GM19099 (cell line): ENCODE measurements at regions not wholly inside any gene's neighbourhood (a gene's known extent, or its start where the extent isn't known, plus 50 kb on each side); places are given as distances from the start of the nearest gene placed in this dataset.

Experiments
- POLR2A ChIP-seq: IDR thresholded peaks from 3 replicates; pipeline ENCODE4 v1.6.1; 2011; ENCODE audit warnings: low read depth; ENCODE audit not compliant: insufficient read length; ENCODE audit errors: extremely low read depth

DNA sequence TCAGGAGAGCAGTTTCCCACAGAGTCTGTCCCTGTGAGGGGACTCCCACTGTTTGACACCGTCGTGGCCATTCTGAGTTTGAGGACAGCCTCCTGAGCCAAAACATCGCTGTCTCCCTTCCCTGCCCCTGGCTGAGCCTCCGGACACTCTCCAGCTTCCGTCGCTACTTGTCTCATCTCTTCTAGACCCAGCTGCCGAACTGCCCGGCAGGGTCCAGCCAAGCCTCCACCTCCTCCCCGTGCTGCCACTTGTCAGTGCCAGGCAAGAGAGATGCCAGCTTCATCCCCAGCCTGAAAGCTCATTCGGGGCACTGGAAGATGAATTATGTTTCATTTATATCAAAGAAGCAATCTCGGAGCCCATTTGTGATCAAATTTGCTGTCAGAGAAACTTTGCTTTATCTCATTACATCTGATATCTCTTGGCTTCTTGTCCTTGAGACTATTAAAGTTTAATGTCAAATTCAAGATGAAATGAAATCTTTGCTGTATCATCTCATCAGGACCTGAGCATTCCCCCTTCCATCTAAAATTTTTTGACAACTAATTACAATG lies 283.9 kb downstream of the BUD13 start:
- TF ChIP-seq POLR2A, result no peak

DNA sequence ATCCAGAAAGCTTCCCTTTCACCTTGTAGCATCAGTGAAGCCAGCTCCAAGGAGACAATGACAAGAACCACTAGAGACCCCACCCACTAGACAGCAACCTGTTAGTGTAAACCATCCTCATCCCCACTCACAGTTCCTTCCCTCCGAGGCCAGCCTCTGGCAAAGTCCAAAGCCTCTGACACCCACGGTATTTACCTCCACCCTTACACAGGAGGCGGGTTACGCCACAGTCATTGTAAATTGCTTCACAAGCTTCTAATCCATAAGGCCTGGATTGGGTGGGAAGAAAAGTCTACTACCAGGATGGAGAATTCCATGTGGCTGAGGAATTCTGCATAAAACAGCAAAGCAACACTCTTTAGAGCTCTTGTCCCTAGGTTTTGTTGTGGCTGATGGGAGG lies 287.4 kb downstream of the BUD13 start:
- TF ChIP-seq POLR2A, result no peak

DNA sequence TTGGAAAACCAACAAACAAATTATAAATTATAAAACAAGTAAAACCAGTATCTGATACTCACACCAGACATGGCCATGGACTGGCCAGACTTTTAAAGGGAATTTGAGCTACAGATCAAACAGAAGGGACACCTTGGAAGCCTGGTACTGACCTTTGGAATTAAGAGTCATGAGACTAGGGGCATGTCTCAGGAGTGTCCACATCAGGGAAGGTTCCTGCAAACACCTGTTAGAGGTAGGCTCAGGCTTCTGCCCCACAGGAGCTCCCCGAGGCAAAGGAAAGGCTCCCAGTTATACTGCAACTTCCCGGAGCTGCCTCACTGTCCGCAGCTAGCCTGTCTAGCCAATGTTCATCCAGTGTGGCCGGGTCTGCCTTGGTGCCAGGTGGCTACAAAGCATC lies 290.1 kb downstream of the BUD13 start:
- TF ChIP-seq POLR2A, result no peak

DNA sequence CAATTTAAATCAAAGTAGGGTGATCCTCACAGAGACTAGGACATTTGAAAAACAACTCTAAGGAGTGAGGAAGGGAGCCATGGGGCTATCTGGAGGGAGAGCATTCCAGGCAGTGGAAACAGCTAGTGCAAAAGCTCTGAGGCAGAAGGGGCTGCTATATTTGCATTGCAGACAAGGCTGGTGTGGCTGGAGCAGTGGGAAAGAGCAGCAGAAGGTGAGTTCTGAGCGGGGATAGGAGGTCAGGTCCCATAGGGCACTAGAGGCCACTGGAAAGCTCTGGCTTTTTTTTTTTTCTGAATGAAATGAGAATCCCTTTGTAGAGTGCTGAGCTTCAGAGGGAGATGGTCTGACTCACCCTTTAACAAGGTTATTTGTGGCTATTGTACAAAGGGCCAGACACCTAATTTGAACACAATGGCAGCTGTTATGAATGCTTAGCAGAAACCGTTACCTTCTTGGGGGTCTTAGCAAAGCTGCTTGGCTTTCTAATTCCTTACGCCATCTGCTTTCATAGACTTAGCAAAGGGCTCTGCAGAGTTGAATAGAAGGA lies 291.6 kb downstream of the BUD13 start:
- TF ChIP-seq POLR2A, result no peak

DNA sequence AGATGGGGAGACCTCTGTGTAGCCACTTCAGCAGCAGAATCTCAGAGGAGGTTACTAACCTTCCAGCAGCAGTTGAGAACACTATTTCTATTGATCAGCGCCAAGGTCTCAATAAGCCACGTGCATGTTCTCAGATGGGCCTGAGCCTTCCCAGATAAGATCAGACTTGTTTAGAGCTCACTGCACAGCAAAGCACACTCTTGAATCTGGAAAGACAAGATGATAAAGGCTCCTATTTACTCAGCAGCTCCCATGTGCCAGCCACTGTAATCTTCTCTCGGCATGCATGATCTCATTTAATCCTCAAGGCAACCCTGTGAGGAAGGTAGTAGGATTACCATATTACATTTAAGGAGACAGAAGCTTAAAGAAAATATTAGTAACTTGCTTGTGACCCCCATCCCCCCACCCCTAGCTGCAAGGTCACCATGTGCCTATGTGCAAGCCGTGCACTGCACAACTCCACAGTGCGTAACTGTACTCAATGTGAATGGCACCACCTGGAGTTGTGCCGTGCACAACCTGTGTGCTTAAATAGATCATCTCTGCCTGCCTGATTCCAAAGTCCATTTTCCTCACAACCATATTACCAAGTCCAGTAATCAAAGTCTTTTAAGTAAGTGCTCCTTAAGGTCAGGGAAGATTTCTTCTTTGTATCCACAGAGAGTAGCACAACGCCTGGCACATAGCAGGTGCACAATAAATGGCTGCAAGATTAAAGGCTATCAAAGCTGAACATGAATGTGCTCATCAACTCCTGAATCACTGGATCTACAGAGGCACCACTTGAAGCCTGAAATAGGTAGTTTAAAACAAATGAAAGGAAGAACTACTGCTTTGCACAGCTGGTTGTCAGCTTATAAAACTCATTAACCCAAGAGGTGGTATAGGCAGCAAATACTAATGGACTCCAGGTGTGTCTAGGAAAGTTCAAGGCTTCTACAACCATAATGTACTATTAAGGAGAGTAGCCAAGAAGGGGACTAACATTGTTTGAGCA lies 293.8 kb downstream of the BUD13 start:
- TF ChIP-seq POLR2A, result no peak

DNA sequence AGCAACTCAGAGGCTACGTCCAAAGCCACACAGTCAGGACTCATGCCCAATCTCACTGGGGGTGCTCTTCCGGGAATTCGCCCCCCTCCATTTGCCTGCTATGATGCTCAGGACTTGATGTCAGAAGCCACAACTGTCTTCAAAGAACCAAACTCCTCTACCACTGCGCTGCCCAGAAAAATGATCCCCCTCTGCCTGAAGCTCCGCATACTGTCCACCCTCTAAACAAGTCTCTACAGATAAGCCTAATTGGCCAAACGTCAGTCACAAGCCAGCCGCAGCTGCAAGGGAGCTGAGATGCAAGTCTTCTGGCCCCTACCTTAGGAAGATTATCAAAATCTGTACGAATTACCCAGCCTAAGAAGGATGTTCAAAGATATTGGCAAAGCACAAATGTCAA lies 294.6 kb downstream of the BUD13 start:
- no peak for TF ChIP-seq POLR2A

DNA sequence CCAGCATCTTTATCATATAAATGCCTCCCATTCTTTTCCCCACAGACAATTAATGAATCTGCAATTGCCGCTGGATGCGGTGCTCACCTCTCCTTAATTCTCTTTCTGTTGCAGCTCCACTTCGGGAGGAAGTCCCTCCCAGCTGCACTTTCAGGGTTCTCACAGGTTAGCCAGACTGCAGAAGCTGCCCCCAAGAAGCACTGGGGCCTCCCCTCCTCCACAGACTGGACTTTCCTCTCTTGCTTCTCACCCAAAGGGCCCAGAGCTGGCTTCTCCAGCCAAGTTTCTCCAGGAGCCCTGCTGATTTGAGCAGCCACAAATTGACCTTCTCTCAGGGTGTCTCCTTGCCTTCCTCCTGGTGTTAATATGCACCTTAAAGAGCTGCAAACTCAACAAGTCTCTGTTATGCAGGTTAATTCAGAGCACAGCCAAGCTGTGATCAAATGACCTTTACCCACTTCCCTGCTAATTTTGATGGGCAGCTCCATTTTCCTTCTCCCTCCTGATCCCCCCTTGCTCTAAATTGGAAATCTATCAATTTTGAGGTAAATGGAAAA lies 298.9 kb downstream of the BUD13 start:
- no peak for TF ChIP-seq POLR2A

DNA sequence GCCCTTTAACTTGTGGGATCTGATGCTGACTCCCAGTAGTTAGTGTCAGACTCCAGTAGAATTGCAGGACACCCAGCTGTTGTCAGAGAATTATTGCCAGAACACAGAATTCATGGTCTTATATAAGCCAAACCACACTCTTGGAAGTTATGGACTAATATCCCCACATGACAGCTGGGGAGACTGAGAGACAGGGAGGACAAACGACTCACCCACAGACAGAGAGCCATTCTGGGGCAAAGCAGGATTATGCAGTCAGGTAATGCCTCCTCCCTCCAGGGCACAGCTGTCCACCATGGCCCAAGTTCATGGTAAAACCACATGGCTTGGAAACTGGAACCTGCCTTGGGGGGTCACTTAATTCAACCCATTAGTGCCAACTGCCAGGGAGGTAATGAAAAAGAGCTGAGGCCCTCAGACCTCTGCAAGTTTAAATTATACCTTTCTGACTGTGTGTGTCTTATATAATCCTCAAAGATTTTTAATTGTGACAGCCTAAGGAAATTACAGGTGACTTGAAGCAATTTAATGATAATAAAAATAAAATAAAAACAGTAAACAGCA lies 299.5 kb downstream of the BUD13 start:
- TF ChIP-seq POLR2A, result no peak

DNA sequence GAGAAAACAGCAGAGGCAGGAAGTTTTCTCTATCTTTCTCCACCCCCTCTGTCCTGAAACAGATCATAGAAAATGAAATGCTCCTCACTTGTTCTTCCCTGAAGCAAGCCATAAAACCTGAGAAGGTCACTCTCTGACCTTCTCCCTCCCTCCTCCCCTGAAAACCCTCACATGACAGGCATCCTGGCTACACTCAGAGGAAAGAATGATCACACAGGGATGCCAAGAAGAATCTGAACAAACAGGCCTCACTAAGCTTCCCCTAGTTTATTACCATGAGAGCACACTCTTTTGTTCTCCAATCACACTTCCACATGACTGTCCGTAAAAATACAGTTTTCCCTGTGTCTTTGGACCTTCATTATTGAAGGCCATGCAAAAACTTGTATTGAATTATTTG lies 300.1 kb downstream of the BUD13 start:
- no peak for TF ChIP-seq POLR2A

DNA sequence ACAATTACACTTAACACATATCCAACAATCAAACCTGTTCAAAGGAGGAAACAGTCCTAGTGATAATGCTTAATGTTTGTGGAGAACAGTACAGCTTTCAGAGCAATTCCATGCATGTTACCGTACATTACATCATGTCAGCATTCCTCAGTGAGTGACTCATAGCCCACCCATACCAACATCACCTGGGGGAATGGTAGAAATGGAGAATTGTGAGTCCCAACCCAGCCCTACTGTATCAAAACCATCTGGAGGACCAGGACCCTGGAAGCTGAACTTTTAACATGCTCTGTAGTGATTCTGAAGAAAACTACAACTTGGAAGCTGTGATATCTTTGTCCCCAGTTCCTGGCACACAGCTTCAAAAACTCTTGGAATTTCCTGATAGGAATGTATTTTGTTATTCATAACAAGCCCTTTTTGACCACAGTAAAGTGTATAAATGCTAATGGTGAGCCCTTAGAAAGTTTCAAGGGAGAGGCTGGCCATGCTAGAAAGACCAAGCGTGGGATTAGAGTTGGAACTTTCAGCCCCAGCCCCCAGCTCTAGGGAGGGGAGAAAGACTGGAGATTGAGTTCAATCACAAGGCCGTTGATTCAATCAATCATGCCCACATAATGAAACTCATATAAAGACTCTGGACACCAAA lies 301.1 kb downstream of the BUD13 start:
- TF ChIP-seq POLR2A, result no peak

DNA sequence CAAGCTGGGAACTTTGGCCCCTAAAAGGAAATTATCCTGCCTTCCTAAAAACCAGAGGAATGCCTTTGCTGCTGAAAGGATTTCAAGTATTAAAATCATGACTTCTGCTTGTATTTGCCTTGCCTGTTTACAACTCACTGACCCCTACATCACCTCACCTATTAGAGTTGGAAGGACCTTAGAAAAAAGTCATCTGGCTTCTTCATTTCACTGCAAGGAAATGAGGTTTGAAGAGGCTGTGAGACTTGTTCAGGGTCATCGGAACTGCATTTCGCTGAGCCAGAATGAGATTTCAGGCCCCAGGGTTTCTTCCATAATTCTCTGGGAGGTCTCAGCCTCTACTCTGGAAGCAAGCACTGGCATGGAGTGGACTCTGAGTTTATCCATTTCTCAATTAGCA lies 304.1 kb downstream of the BUD13 start:
- TF ChIP-seq POLR2A, result no peak

DNA sequence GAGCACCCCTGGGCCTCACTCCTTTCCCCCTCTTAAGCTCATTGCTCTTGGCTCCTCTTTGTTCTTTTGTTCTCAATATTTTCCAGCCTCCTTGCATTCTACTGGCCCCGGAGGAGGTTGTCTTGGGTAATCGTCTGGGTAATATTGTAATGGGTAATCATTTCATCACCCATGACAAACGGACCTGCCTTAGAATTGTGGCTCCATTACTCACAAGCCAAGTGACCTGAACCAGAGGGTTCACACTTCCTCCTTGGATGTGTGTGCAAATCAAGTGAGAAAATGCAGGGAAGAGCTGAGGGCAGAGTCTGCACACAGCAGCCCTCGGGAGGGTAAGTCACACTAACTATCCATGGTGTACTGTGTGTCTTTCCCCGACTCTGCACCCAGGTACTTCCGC lies 305.0 kb downstream of the BUD13 start:
- TF ChIP-seq POLR2A, result no peak

DNA sequence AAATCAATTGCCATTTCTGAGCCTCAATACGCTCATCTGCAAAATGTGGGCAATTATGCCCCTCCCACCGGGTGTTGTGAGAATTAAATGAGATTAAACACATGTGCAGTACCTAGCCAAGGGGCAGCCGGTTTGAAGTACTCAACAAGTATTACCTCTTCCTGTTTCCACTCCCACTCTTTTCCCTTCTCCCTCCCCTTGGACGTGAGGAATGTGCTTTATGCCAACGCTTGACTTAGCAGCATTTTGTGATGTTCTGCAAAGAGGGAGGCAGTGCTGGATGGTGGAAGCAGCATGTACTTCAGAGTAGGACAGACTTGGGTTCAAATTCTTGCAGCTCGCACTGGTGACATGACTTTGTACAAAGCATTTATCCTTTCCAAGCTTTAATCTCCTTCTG lies 306.0 kb downstream of the BUD13 start:
- TF ChIP-seq POLR2A, result no peak

DNA sequence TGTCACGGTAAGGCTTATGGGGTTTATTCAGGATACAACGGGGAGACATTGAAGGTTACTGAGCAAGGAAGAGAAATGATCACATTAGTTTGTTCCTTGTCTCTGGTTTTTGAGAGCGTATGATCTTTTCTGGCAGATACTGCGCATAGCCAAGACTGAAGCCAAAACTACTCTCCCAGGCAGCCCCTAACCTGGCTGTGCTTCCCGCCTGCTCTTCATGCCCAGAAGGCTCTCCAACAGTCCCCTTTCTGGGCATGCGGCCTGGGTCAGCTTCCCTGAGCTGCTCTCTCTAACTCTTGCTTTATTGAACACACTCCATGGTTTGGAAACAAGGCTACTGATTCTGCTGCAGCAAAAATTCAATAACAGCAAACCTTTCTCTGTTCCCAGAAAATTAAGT lies 306.6 kb downstream of the BUD13 start:
- no peak for TF ChIP-seq POLR2A

DNA sequence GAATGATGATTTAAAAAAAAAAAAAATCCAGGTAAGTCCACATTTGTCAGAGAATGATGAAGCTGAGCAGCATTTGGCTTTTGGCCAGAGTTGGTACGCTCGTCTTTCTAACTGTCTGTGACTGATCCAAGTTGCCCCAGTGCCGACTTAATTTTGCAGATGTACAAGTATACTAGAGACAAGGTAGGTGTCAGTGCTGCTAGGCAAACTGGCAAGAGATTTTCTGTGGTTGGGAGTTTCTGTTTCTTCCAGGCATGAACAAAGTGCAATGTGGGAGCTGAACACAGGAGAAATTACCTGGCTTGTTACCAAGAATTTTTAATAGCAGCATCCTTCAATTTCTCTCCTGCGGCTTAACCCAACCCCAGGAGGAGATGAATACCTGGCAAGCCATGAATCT lies 307.7 kb downstream of the BUD13 start:
- TF ChIP-seq POLR2A, result no peak

DNA sequence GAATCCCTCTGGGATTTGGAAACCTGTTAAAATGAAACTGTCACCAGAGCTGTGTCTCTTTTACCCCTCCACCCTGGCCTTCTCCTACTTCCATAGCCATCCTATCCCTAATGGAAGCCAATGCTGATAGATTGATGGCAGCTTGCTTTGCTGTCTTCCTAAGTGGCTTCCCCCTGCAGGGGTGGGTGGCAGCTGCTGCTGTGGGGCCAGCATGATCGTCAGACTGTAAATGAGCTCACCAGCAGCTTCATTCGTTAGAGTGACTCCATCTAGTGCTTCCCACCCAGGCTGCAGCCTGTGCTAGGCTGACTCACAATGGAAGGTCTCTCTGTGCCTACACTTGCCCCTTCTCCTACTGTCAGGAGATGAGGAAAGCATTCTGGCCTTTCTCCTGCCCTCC lies 311.0 kb downstream of the BUD13 start:
- no peak for TF ChIP-seq POLR2A
